Astrocyte (in vitro differentiated cells and primary cell): ENCODE measurements at regions not wholly inside any gene's neighbourhood (a gene's known extent, or its start where the extent isn't known, plus 50 kb on each side); places are given as distances from the start of the nearest gene placed in this dataset.

Source experiments
- DNase-seq: peaks from one replicate; pipeline ENCODE4 v3.0.0-alpha.2; 2010; ENCODE audit warnings: low read depth
- FAIRE-seq: peaks from 2 replicates; lab custom pipeline; 2011; peaks lifted over from hg19 to GRCh38; lab: Jason Lieb, UNC
- H2AFZ ChIP-seq: 2 replicates; pipeline ENCODE4 v1.6.0; 2012; ENCODE audit warnings: low read depth, low read length, inconsistent platforms
- H3K27ac ChIP-seq: 2 replicates; pipeline ENCODE4 v1.5.1; 2011; ENCODE audit warnings: low read depth, low read length, inconsistent platforms
- H3K27me3 ChIP-seq: 2 replicates; pipeline ENCODE4 v1.6.0; 2011; ENCODE audit warnings: low read length, inconsistent platforms; ENCODE audit not compliant: insufficient read depth
- H3K36me3 ChIP-seq: 2 replicates; pipeline ENCODE4 v1.5.1; 2011; ENCODE audit warnings: low read length, inconsistent platforms; ENCODE audit not compliant: insufficient read depth
- H3K4me1 ChIP-seq: 2 replicates; pipeline ENCODE4 v1.5.1; 2011; ENCODE audit warnings: low read length, inconsistent platforms; ENCODE audit not compliant: insufficient read depth
- H3K4me2 ChIP-seq: 2 replicates; pipeline ENCODE4 v1.6.0; 2012; ENCODE audit warnings: low read length, inconsistent platforms
- H3K4me3 ChIP-seq: 2 replicates; pipeline ENCODE4 v1.5.1; 2011; ENCODE audit warnings: low read depth, mild to moderate bottlenecking, low read length, inconsistent platforms; ENCODE audit not compliant: insufficient read depth
- H3K79me2 ChIP-seq: 2 replicates; pipeline ENCODE4 v1.6.0; 2012; ENCODE audit warnings: mild to moderate bottlenecking, low read length, inconsistent platforms; ENCODE audit not compliant: insufficient read depth
- H3K9ac ChIP-seq: 2 replicates; pipeline ENCODE4 v1.6.0; 2012; ENCODE audit warnings: mild to moderate bottlenecking, low read length, inconsistent platforms
- H3K9me3 ChIP-seq: 2 replicates; pipeline ENCODE4 v1.5.1; 2012; ENCODE audit warnings: low read depth, mild to moderate bottlenecking, low read length, inconsistent platforms; ENCODE audit not compliant: insufficient read depth
- H4K20me1 ChIP-seq: 2 replicates; pipeline ENCODE4 v1.6.0; 2012; ENCODE audit warnings: low read length, inconsistent platforms; ENCODE audit not compliant: insufficient read depth
- H3K27ac Mint-ChIP-seq: one replicate; pipeline ENCODE4 v1.8.0; 2021; ENCODE audit warnings: mild to moderate bottlenecking, mixed read lengths; ENCODE audit not compliant: unreplicated experiment
- H3K27me3 Mint-ChIP-seq: one replicate; pipeline ENCODE4 v1.8.0; 2021; ENCODE audit warnings: low read depth, mixed read lengths; ENCODE audit not compliant: unreplicated experiment
- H3K36me3 Mint-ChIP-seq: one replicate; pipeline ENCODE4 v1.8.0; 2021; ENCODE audit warnings: low read depth, mixed read lengths; ENCODE audit not compliant: unreplicated experiment
- H3K4me1 Mint-ChIP-seq: one replicate; pipeline ENCODE4 v1.8.0; 2021; ENCODE audit warnings: low read depth, mixed read lengths; ENCODE audit not compliant: unreplicated experiment
- H3K4me3 Mint-ChIP-seq: one replicate; pipeline ENCODE4 v1.8.0; 2021; ENCODE audit warnings: mild to moderate bottlenecking, moderate library complexity, mixed read lengths; ENCODE audit not compliant: unreplicated experiment
- H3K9me3 Mint-ChIP-seq: one replicate; pipeline ENCODE4 v1.8.0; 2021; ENCODE audit warnings: mild to moderate bottlenecking, mixed read lengths; ENCODE audit not compliant: unreplicated experiment
- EZH2 ChIP-seq: IDR thresholded peaks from 2 replicates; pipeline ENCODE4 v1.6.1; 2012; ENCODE audit warnings: mild to moderate bottlenecking, low read length, inconsistent platforms; ENCODE audit not compliant: insufficient read depth
- TF ChIP-seq, protein P1 (sequence below): IDR thresholded peaks from 2 replicates; pipeline ENCODE4 v1.5.1; 2011; ENCODE audit warnings: low read depth, mild to moderate bottlenecking, inconsistent platforms, low read length, moderate library complexity; ENCODE audit not compliant: insufficient read depth

DNA sequence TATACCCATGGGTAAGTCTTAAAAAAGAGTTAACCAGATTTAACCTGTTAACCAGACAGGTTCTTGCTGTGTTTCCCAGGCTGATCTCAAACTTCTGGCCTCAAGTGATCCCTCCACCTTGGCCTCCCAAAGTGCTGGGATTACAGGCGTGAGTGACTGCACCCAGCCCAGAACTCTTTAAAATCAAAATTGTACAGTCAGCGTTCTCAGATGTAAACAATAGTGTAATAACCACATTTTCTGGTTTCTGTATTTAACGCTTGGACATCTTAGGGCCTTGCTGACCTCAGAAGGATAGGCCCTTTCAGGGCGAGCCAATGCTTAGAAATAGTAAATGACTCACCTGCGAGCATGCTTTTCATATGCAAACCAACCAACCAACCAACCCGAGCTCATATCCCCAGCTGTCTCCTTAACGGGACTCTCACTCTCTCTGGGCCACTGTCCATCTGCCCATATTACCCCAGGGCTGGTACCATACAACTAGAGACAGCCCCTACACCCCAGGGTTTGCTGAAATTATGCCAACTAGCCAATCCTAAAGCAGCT lies 415.0 kb upstream of the XYLT1 start:
- Histone ChIP-seq H3K4me3 (no peak overlapping the region), H3K9ac (no peak overlapping the region), H3K27me3 (no peaks in the 10 kb centered on the region), H3K4me1 (no peaks in the 10 kb centered on the region), H3K4me2 (no peak overlapping the region), H3K27ac (no peak overlapping the region), H3K36me3 (no peaks in the 10 kb centered on the region), H3K79me2 (no peaks in the 10 kb centered on the region), H2AFZ (no peak overlapping the region), H4K20me1 (no peaks in the 10 kb centered on the region), H3K9me3 (no peaks in the 10 kb centered on the region)
- TF ChIP-seq, protein P1, sequence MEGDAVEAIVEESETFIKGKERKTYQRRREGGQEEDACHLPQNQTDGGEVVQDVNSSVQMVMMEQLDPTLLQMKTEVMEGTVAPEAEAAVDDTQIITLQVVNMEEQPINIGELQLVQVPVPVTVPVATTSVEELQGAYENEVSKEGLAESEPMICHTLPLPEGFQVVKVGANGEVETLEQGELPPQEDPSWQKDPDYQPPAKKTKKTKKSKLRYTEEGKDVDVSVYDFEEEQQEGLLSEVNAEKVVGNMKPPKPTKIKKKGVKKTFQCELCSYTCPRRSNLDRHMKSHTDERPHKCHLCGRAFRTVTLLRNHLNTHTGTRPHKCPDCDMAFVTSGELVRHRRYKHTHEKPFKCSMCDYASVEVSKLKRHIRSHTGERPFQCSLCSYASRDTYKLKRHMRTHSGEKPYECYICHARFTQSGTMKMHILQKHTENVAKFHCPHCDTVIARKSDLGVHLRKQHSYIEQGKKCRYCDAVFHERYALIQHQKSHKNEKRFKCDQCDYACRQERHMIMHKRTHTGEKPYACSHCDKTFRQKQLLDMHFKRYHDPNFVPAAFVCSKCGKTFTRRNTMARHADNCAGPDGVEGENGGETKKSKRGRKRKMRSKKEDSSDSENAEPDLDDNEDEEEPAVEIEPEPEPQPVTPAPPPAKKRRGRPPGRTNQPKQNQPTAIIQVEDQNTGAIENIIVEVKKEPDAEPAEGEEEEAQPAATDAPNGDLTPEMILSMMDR, result no peak
- no peak for TF ChIP-seq EZH2
- FAIRE-seq (no peak), DNase-seq (peak; percentile 20)
- peaks cover 2% of the 10 kb centered on the region for H3K9me3 Mint-ChIP-seq
- H3K27ac Mint-ChIP-seq, result no peak overlapping the region
- H3K27me3 Mint-ChIP-seq, result no peaks in the 10 kb centered on the region
- no peaks in the 10 kb centered on the region for H3K4me1 Mint-ChIP-seq
- H3K36me3 Mint-ChIP-seq, result no peaks in the 10 kb centered on the region
- H3K4me3 Mint-ChIP-seq, result no peak overlapping the region

- Histone ChIP-seq H3K4me2 (no peak overlapping the region), H4K20me1 (no peaks in the 10 kb centered on the region), H3K36me3 (no peaks in the 10 kb centered on the region), H2AFZ (no peak overlapping the region), H3K4me1 (no peaks in the 10 kb centered on the region), H3K79me2 (no peaks in the 10 kb centered on the region), H3K4me3 (no peak overlapping the region), H3K27ac (no peak overlapping the region), H3K27me3 (no peaks in the 10 kb centered on the region), H3K9me3 (no peaks in the 10 kb centered on the region), H3K9ac (no peak overlapping the region)
- H3K27ac Mint-ChIP-seq, result no peak overlapping the region
- peaks cover 4% of the 10 kb centered on the region for H3K27me3 Mint-ChIP-seq
- FAIRE-seq, result no peak
- no peaks in the 10 kb centered on the region for H3K4me1 Mint-ChIP-seq
- TF ChIP-seq, protein P1, result no peak
- no peak for TF ChIP-seq EZH2
- H3K9me3 Mint-ChIP-seq, result no peaks in the 10 kb centered on the region
- H3K36me3 Mint-ChIP-seq, result no peaks in the 10 kb centered on the region
- H3K4me3 Mint-ChIP-seq, result no peak overlapping the region
- DNase-seq, result no peak
Measured at GRCh38 chr16:17877821-17878360, 407.1 kb upstream of the XYLT1 start.

DNA sequence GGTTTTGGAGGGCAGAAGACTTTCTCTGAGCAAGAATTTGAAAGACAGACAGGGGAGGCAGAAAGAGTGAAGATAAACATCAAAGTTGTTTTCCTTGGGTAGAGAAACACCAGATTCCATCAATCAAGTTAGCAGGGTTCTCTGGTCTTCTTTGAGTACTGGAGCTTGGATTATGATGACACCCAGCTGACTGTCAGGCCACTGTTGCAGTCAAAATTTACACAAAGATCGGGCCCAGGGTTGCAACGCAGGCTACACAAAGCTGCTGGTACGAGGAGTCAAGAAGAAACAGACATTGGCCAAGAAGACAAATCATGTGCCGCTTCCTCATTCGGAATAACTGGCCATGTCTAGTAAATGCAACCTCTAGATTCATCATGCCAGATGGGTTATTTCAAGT lies 396.2 kb upstream of the XYLT1 start:
- H3K27ac Mint-ChIP-seq, result no peak overlapping the region
- no peaks in the 10 kb centered on the region for H3K27me3 Mint-ChIP-seq
- H3K4me1 ChIP-seq, result no peaks in the 10 kb centered on the region
- H3K27me3 ChIP-seq, result no peaks in the 10 kb centered on the region
- H3K4me3 Mint-ChIP-seq, result no peak overlapping the region
- H3K36me3 Mint-ChIP-seq, result no peaks in the 10 kb centered on the region
- H3K36me3 ChIP-seq, result no peaks in the 10 kb centered on the region
- DNase-seq (no peak), FAIRE-seq (no peak)
- no peak overlapping the region for H3K9ac ChIP-seq
- H3K4me2 ChIP-seq, result no peak overlapping the region
- no peaks in the 10 kb centered on the region for H3K79me2 ChIP-seq
- no peak overlapping the region for H3K27ac ChIP-seq
- H2AFZ ChIP-seq, result no peak overlapping the region
- no peaks in the 10 kb centered on the region for H3K4me1 Mint-ChIP-seq
- H3K4me3 ChIP-seq, result no peak overlapping the region
- no peaks in the 10 kb centered on the region for H3K9me3 ChIP-seq
- TF ChIP-seq EZH2, result no peak
- TF ChIP-seq, protein P1, result no peak
- H4K20me1 ChIP-seq, result no peaks in the 10 kb centered on the region
- H3K9me3 Mint-ChIP-seq, result peaks cover 2% of the 10 kb centered on the region
